Muscle of arm (tissue), 1 donor: ENCODE measurements at regions not wholly inside any gene's neighbourhood (a gene's known extent, or its start where the extent isn't known, plus 50 kb on each side); places are given as distances from the start of the nearest gene placed in this dataset.
A peak's percentile ranks its signal among the peaks of the same experiment; 100 is the strongest.

ENCODE experiments used
- DNase-seq: peaks from one replicate; pipeline ENCODE4 v3.0.0-alpha.2; 2013

DNA sequence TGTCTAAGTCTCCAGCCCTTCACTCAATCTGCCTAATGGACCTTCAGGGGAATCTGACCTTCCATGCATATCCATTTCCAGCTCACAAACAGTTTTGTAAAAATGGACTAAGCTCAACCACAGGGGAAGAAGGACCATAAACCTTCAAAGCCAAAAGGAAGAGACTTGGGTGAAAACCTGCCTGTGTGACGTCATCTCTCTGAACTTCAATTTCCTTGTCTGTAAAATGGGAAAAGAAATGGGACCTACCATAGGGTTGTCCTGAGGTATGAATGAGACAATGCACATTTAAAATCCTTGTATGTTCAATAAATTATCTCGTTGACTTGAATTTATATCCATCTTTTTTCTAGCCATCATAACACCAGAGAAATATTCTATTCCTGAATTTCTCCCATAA is 370.7 kb downstream of the INSC start:
- DNase-seq: no peak

GRCh38 chr11:15489281-15489680 is 374.6 kb downstream of the INSC start:
- DNase-seq: no peak

GRCh38 chr11:15490535-15490934 is 375.8 kb downstream of the INSC start:
- DNase-seq: no peak

GRCh38 chr11:15493066-15493465 is 378.3 kb downstream of the INSC start:
- DNase-seq: no peak

DNA sequence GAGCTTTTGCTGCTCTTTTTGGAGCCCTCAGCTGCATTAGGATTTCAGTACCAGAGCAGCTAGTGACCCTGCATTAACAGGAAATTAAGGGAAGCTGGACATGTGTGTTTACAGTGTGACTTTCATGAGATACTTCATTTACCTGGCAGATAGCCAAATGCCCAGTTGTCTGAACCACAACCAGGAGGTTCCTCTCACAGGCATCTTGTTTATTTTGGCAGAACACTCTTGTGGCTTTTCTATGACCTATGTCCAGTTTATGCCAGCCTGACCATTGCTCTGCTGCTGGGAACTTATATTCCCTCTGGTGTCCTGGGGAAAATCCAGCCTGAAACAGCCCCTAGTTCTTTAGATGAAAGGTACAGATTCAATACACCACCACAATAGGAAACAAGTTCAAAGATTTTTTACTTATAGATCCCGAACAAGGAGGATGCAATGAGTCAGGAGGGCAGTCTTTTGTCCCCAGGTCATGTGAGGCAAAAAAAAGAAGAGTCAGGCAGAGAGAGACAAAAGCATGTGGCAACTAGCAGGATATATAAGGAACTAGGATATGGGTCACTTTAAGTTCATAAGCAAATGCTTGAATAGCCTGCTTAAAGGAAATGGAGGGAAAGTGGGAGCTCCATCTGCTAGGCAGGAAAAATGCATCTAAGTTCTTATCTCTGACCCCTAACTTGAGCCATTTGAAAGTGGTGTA is 379.3 kb downstream of the INSC start:
- DNase-seq: peak; percentile 8

DNA sequence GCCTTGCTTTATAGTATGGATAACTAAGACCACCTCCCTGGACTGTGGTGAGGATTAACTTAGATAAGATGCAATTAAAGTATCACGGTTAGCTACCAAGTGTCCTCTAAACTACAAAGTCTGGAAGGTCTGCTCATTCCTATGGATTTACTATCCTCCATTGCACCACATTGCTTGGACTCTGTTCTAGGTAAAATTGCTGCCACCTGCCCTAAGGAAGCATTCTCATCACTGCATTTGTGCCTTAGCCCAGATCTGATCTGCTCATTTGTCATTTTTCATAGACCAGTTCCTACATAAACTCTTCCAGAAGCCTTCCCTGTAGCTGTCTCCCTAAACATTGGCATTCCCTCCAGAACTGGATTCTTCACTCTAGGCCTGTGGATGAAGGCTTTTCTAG is 380.0 kb downstream of the INSC start:
- DNase-seq: no peak

DNA sequence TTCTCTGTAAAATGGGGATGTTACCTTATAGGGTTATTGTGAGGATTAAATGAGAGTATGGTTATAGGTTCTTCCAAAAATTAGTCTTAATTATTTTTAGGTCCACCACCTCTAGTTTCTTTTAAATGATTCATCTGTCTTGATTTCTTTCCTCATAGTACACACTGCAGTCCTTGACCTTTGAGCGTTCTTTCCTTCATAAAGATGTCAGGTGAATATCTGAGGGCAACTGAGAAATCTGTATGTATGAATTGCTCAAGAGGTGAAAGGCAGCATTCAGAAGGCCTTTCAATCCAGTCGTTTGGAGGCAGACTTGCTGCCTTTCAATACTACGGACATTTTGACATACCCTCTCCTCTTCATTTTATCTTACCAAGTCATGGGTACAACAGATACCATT is 380.7 kb downstream of the INSC start:
- DNase-seq: no peak

- no peak for DNase-seq
Measured at GRCh38 chr11:15497366-15497765, 382.6 kb downstream of the INSC start.

DNA sequence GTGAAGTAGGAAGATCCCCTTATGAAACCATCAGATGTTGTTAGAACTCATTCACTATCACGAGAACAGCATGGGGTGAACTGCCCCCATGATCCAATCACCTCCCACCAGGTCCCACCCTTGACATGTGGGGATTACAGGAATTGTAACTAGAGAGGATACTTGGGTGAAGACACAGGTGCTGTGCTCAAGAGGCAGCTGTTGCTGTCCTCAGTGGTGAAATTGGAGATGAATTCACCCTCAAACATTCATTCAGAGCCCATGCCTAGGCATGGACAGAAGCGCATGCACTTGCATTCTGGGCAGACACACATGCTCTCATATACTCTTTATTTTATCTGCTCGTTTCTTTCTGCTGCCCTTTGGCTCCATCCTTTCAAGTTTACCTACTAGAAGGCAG is 385.0 kb downstream of the INSC start:
- DNase-seq: no peak

DNA sequence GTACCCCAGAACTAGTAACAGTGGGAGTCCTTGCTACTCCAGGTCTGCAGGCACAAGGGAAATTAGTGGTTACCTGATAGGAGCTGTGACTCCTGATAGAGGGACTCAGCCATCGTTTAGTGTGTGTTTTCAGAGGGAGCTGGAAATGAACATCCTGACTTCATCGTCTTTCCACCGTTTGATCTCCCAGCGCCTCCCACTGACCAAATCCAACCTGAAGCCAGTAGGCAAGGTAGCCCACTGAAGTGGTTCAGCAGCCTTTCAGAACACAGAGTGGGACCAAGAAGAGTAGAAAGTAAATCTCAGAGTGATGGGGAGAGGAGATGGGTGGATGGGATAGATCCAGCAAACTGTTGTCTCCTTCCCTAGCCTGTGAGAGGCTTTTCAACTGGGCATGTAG is 385.9 kb downstream of the INSC start:
- no peak for DNase-seq

DNA sequence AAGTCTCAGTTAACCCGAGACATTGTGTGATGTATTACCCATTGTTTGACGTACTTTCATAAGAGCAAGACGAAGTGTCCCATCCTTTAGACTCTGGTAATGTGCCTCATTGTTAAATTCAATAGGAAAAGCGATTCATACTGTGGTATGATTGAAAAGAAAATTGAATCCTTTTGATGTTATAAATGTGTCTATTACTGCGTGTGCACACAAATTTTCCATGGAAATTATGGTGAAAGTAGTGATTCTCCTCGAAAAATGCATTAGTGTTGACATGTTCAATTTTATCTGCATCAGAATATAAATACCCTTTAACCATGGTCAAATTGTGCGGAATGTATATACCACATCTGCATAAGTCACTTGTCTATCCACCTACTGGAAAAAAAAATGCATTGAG is 386.8 kb downstream of the INSC start:
- DNase-seq: no peak

GRCh38 chr11:15505155-15505554 is 390.4 kb downstream of the INSC start:
- no peak for DNase-seq

DNA sequence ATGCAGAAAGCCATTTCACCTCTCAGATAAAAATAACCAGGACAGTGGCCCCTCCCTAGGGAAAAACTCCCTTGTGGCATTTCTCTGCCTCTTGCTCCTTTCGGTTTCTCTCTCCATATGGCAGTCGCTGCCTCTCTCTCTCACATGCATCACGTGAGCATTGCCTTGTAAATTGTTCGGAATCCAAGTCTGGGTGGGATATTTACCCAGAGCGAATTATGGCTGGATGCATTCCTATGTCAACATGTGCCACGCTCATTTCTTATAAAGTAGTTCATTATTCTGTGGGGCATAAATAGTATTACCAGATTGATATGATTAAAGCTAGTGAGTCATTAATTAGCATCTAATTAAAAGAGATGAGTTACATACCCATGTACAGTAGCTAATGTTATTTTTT is 392.9 kb downstream of the INSC start:
- no peak for DNase-seq

- no peak for DNase-seq
Measured at GRCh38 chr11:15509082-15509481, 394.4 kb downstream of the INSC start.

GRCh38 chr11:15519124-15519791 is 404.5 kb downstream of the INSC start:
- DNase-seq: no peak

DNA sequence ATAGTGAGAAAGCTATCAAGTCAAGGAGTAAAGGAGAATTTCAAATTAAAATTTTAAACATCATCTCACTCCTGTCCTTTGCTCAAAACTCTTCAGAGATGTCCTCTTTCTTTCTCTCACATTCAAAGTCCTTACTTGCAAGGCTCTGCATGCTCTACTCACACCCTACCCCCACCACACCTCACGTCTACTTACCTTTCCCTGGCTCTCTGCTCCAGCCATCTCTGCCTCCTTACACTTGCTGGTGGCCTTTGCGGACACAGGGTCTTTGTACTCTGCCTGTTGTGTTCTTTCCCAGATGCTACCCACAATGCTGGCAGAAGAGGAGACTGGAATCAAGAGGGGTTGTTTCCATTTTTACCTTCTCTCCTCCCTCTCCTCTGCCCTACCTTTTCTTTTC is 405.2 kb downstream of the INSC start:
- DNase-seq: no peak

DNA sequence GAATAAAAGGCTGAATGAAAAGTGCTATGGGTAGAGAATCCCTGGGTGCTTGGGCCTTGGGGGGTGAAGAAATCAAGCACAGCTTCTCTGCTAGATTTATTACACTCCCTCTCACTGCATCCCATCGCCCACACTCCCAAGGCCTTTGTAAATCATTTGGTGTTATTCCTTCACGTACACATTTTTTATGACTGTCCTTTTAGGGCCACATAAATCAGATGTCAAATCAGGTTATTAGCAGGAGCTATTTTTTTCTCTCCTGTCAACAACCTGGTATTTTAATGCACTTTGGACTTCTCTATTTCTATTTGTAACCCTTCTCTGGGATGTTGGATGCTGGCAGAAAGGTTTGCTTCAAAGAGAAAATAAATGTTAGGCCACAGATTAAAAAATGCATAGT is 408.8 kb downstream of the INSC start:
- no peak for DNase-seq

DNA sequence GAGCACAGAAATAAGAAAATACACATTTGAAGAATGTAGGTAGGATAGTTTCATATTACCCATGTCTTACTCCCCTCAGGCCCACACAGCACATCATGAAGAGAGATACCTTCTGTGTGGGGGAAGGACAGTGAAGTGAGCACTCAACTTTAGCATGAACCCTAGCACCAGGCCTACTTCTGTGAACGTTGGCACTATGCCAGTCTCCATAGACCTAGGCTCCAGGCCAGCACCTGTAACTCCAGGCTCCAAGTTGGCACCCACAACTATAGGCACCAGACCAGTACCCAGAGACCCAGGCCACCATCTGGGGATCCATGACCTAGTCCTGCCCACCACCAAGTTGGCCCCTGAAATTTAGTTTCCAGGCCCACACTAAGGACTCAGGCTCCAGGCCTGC is 410.9 kb downstream of the INSC start:
- no peak for DNase-seq

DNA sequence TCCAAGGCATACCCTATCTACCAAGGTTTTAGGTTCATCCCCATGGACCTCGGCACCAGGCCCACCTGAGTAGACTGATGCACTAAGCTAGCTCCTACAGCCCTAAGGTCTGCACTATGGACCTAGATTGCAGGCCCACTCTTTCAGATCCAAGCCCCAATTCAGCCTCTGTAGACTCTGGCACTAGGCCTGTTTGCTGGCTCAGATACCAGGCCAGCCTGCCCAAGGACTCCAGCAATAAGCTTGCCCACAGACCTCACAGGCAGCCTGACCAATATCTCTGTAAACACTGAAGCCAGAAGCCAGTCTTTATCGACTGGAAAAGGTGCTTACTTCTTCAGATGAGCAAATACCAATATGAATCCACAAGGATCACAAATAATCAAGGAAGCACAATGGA is 411.3 kb downstream of the INSC start:
- no peak for DNase-seq

GRCh38 chr11:15526859-15527450 is 412.2 kb downstream of the INSC start:
- DNase-seq: no peak

- no peak for DNase-seq
Measured at GRCh38 chr11:15532432-15532831, 417.7 kb downstream of the INSC start.

GRCh38 chr11:15534266-15534665 is 419.5 kb downstream of the INSC start:
- no peak for DNase-seq

GRCh38 chr11:15535414-15535813 is 420.7 kb downstream of the INSC start:
- DNase-seq: no peak

DNA sequence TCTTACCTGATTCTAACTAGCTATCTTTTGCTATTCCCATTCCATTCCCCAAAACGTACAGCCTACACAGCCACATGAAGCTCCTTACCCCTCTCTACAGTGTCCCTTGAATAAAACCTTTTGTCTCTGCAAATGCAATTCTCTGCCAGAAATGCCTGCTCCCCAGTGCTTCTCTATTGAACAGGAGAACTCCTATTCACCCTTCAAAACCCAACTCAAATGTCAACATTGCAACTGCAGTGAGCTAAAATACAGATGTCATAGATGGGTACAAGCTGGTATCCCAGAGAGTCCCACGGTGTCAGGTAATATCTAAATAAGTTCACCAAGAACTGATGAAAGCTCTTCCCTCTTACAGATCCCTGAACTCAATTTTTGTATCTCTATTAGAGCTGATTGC is 421.7 kb downstream of the INSC start:
- DNase-seq: no peak
